Suppressor macrophage treated with lipopolysaccharide for 1 hour (primary cell): ENCODE measurements at regions not wholly inside any gene's neighbourhood (a gene's known extent, or its start where the extent isn't known, plus 50 kb on each side); places are given as distances from the start of the nearest gene placed in this dataset.
A peak's percentile ranks its signal among the peaks of the same experiment; 100 is the strongest.
"Not testable (repeated sequence)": the region's sequence is repeated elsewhere in the genome, so short reads cannot be mapped to it uniquely, and the experiment has no call there.

Experiments used
- DNase-seq, 3 donors: peaks; one replicate each; pipeline ENCODE4 v3.0.0-alpha.2; 2020 to 2022

- no peak for DNase-seq
These were observed 189.2 kb upstream of the EXOC2 start for GRCh38 chr6:882084-882598.

GRCh38 chr6:878179-878578 lies 185.2 kb upstream of the EXOC2 start:
- peak in 1 of 3 donors; percentile 11 for DNase-seq

DNA sequence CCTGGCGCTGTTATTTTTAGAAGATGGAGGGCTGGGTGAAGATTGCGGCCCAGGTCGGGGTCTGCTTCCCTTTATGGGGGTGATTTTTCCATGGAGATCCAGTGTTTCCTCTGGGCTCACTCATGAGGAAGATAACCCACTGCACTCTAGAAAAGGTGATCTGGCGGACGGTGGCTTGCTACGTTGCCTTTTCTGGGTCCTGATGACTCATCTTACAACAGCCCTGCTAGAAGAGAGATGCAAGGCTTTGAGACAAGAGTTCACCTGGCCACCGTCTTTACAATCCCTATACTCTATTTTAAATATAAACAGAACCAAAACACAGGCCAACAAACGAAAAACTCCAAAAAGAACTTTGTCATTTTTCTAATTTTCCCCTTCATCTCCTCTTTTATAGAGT lies 182.1 kb upstream of the EXOC2 start:
- no peak for DNase-seq

DNA sequence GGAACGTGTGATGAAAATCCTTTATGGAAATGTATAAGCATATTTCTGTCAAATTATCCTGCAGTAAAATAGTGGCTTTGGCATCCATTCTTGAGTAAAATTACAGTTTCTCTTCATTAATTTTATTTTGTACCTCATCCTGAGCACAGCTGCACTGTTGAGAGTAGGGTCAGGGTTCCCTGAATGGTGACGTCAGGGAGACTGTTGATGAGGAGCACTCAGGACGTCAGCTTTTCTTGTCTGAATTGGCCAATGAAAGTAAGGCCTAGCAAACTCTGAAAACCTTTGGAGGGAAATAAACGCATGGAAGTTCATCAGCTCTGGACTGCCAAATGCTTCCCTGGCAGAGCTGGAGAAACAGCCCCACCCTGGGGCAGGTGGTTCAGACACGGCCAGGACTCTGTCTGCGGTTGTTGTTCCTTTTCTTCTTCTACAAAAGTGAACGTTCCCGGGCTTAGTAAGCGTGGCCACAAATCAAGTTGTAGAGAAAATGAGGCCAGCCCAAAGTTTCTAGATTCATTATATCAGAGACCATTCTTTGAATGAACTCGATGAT lies 179.7 kb upstream of the EXOC2 start:
- DNase-seq = no peak

DNA sequence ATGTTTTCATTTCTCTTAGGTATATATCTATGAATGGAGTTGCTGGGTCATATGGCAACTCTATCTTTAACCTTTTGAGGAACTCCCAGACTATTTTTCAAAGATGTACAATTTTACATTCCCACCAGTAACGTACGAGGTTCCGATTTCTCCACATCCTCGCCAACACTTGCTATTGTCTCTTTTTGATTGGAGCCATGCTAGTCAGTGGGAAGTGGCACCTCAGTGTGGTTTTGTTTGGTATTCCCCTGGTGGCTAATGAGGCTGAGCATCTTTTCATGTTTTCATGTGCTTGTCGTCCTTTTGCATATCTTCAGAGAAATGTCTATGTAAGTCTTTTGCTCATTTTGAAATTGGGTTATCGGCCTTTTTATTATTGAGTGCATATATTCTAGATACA lies 178.6 kb upstream of the EXOC2 start:
- DNase-seq = no peak

DNA sequence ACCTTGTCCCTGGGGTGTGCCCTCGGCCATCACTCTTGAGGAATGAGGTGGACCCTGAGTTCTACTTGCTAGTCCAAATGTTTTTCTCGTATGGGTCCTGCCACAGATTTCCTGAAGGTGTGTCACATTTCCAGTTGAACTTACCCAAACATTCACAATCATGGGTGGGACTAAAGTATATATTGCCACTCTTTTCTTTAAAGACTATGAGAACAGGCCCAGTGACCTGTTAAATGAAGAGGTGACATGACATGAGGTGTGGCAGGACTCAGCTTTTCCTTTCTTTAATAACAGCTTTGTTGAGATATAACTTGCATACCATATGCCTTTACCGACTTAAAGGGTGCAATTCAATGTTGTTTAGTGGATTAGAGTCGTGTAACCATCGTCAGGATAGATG lies 177.2 kb upstream of the EXOC2 start:
- DNase-seq = no peak

DNA sequence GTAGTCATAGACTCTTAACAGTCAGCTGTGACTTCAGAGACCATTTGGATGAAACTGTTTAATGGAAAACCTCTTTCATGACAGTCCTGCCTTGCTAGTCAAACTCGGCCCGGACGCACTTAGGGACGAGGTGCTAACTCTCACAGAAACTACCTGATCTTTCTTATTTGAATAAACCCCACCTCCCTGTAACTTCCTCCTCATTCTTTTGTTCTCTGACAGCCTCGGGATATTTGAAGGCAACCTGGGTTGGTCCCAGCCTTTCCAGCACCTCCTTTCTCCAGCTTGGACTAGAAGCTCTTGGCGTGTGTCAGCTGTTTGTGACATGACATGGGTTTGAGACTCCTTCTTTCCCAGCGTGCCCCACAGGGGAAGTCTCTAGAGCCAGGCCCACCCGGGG lies 175.3 kb upstream of the EXOC2 start:
- DNase-seq = no peak

- no peak for DNase-seq
These were observed 174.4 kb upstream of the EXOC2 start for GRCh38 chr6:867378-867777.

DNA sequence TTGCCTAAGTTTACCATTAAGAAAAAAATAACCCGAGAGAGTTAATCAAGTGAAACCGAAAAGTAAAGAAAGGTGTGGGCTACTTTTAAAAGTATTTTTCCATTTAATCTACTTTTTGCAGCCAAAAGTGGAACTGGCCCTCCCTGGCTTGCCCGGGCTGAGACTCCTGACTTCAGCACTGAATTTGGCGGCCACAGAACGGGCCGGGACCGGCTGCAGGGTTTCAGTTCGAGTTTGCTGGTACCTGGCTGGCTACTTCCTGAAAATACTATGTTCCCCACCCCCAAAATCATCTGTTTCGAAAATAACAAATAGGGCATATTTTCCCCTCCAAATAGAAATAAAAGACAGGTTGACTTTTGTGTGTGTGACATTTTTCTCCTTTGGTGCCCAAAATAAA lies 173.4 kb upstream of the EXOC2 start:
- DNase-seq = no peak

DNA sequence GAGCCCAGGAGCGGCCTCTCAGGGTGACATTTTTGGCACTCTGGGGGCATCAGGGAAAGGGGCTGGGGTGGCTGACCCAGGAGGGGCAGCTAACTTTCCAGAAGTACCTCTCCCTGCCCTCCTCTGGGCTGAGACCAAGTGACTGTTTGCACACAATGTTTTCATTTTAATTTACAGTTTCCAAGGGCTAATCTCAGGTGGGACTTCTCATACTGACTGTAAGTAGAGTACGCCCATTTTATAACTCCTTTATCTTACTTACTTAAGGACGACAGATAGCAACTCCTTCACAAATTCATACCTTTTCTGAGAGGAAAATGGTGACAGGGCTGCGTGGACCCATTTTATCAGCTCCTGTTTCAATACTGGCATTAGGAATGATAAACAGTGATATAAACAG lies 172.9 kb upstream of the EXOC2 start:
- DNase-seq = no peak

GRCh38 chr6:863831-864230 lies 170.9 kb upstream of the EXOC2 start:
- no peak for DNase-seq

DNA sequence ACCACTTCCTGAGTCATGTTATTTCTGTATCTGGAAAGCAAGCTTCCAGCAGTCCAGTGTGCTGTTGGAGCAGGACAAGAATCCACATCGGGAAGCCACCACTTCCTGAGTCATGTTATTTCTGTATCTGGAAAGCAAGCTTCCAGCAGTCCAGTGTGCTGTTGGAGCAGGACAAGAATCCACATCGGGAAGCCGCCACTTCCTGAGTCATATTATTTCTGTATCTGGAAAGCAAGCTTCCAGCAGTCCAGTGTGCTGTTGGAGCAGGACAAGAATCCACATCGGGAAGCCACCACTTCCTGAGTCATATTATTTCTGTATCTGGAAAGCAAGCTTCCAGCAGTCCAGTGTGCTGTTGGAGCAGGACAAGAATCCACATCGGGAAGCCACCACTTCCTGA lies 170.2 kb upstream of the EXOC2 start:
- not testable (repeated sequence) for DNase-seq

GRCh38 chr6:859936-860335 lies 167.0 kb upstream of the EXOC2 start:
- DNase-seq = no peak

- DNase-seq = no peak
These were observed 161.6 kb upstream of the EXOC2 start for GRCh38 chr6:854406-855118.

DNA sequence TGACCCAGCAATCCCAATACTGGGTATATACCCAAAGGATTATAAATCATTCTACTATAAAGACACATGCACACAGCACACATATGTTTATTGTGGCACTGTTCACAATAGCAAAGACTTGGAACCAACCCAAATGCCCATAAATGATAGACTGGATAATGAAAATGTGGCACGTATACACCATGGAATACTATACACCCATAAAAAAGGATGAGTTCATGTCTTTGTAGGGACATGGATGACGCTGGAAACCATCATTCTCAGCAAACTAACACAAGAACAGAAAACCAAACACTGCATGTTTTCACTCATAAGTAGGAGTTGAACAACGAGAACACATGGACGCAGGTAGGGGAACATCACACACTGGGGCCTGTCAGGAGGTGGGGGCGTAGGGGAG lies 159.3 kb upstream of the EXOC2 start:
- not testable (repeated sequence) for DNase-seq

DNA sequence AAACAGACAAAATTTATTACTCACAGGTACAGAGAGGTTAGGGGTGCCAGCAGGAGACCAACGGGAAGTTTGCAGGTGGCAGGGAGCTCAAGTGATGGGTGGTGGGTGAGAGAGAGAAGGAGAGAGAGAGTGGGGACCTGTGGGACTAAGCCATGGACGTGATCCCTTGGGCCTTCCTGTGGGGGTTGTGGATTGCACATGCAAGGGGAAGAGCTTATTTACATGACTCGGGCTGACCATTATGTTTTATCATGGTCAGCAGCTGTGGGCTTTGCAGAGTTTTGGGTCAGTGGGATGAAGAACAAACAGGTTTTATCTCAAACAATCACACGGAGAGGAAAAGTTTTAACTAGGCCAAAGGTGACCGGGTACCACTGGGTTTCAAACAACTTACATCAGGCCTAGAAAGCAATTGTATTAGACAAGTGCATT lies 156.2 kb upstream of the EXOC2 start:
- DNase-seq = no peak

GRCh38 chr6:845566-845965 lies 152.6 kb upstream of the EXOC2 start:
- no peak for DNase-seq

- no peak for DNase-seq
These were observed 152.2 kb upstream of the EXOC2 start for GRCh38 chr6:845101-845500.

DNA sequence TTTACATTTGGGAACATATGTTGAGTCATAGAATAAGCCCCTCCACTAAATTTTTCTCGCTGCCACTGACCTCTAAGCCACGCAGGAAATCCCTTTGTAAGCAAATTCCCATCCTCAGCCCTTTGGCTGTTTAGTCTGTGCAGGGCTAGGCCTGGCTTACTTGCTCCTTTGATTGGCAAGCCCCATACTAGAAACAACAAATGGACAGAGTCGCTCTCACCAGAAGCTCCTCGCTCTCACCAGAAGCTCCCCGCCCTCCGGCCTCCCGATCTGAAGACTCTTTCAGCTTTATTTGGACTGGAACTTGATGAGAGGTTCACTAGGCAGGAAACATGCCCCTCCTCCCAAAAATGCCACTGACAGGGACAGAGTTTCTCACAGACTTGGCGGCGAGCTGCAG lies 149.2 kb upstream of the EXOC2 start:
- DNase-seq = no peak

- no peak for DNase-seq
These were observed 148.6 kb upstream of the EXOC2 start for GRCh38 chr6:841569-841968.

DNA sequence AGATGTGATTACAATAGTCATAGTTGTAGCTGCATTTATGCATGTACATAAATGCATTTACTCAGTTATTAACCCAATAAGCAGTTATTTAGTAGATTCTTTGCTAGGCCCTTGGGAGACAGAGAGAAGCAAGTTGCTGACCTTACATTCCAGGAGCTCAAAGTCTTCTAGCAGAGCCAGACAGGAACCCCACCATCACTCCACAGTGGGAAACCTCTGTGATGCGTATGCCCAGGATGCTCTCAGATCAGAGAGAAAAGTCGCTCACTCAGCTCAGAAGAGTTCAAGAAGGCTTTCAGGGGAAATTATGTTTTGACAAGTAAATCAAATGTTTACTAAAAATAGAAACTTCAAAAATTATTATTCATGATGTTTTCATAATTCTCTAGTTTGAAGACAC lies 146.3 kb upstream of the EXOC2 start:
- no peak for DNase-seq

GRCh38 chr6:837380-837779 lies 144.4 kb upstream of the EXOC2 start:
- no peak for DNase-seq

DNA sequence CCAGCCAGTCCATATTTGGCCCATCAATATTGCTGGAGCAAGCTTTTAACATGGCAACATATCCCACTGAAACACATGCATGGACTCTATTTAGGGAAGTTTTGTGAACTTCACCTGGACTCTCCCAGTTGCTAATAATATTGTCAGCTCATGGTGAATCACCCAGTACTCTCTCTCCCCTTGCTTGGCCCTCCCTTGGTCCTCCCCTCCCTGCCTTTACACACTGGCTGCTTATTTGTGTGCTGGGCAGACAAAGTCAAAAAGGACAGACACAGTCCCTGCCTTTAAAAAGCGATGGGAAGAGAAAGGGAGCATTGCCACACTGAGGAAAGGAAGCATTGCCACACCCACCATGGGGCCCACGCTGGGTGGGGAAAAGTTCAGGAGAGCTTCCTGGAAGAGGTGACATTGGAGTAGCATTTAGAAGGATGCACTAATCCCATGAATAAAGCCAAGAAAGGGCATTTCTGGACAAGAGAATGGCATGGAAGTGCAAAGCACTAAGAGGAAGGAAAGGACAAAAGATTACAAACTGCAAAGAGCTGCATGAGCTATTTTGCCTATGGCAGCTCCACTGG lies 143.4 kb upstream of the EXOC2 start:
- peak in 1 of 3 donors; percentile 12 for DNase-seq

DNA sequence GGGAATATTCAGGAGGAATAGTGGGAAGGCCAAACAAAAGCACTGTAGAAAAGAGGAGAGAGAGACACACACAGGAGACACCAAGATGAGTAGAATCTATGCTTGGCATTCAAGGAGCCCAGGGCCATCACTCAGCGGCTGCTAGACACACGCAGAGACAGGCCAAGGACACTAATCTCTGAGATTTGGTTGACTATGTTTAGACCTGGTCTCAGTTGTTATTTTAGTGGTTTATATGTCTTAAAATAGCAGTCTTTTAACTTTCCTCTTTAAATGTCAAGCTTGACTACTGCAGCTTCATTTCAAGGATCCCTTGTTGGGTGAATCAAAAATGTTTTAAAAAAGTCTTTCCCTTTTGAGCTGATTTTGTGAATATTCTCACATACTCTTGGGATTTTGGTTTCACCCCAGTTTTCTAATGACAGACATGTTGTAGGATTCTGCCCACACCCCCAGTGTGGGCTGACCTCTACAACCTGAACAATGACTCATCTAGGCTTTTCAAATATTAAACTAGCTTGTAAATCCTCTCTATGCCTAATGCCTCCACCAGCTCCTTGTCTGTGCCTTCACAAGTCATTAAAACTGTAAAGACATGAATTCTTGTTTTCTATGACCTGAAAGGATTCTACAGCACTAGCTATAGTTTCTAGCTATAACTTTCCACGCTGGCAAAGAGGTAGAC lies 142.7 kb upstream of the EXOC2 start:
- no peak for DNase-seq
